Astrocyte of the cerebellum (primary cell): ENCODE measurements at regions not wholly inside any gene's neighbourhood (a gene's known extent, or its start where the extent isn't known, plus 50 kb on each side); places are given as distances from the start of the nearest gene placed in this dataset.

Experiments
- DNase-seq: peaks from one replicate; pipeline ENCODE4 v3.0.0-alpha.2; 2011; ENCODE audit warnings: low read depth
- H3K4me3 ChIP-seq: 2 replicates; pipeline ENCODE4 v1.5.1; 2011; ENCODE audit warnings: mild to moderate bottlenecking, low read depth, low read length, moderate library complexity
- in situ Hi-C: cut with HindIII; loops from 2 replicates; pipeline ENCODE4 v1.10.0; 2017; ENCODE audit warnings: low sequenced_read_pairs
- TF ChIP-seq, protein P1 (sequence below): IDR thresholded peaks from 2 replicates; pipeline ENCODE4 v1.5.1; 2012; ENCODE audit warnings: low read length, low read depth, moderate library complexity, mild to moderate bottlenecking; ENCODE audit errors: missing control alignments

DNA sequence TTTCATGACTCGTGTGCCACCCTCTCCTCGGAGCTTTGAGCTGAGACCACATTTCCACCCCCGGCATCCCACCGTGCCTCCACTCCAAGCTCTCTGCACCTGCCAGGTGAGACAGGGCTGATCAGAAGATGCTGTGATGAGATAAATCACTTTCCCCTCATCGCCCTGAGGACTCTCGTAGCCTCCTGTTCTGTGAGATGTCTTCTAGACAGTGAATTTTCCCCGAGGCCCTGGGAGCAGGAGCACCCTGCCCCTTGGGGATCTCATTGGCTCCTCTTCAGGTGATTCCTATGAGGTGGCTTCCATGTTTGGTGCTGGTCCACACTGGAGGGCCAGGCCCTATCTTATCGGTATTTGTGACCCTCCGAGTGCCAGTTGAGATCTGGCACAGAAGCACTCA, 154.0 kb upstream of the TSHZ3 start:
- no peak for DNase-seq
- H3K4me3 ChIP-seq, result no peak overlapping the region
- TF ChIP-seq, protein P1, sequence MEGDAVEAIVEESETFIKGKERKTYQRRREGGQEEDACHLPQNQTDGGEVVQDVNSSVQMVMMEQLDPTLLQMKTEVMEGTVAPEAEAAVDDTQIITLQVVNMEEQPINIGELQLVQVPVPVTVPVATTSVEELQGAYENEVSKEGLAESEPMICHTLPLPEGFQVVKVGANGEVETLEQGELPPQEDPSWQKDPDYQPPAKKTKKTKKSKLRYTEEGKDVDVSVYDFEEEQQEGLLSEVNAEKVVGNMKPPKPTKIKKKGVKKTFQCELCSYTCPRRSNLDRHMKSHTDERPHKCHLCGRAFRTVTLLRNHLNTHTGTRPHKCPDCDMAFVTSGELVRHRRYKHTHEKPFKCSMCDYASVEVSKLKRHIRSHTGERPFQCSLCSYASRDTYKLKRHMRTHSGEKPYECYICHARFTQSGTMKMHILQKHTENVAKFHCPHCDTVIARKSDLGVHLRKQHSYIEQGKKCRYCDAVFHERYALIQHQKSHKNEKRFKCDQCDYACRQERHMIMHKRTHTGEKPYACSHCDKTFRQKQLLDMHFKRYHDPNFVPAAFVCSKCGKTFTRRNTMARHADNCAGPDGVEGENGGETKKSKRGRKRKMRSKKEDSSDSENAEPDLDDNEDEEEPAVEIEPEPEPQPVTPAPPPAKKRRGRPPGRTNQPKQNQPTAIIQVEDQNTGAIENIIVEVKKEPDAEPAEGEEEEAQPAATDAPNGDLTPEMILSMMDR, result no peak
- in situ Hi-C loops, result no loop called here

DNA sequence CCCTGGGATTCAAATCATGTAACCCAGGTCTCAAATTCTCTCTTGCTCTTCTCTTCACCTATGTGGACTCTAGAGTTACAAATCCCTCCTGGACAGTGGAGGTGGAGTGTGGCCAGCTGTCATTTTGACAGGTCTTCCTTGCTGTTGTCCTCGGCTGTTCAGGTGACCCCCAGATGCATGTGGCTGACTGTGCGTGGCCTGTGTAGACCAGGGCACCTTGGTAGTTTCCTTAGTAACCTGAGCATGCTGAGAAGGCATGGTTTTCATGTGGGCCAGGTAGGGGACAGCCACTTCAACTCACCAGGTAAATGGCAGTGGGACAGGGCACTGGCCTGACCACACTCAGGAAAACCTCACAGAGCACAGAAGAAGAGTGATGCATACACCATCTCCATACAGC, 155.0 kb upstream of the TSHZ3 start:
- no peak overlapping the region for H3K4me3 ChIP-seq
- TF ChIP-seq, protein P1, result no peak
- no peak for DNase-seq
- in situ Hi-C loops, result no loop called here

DNA sequence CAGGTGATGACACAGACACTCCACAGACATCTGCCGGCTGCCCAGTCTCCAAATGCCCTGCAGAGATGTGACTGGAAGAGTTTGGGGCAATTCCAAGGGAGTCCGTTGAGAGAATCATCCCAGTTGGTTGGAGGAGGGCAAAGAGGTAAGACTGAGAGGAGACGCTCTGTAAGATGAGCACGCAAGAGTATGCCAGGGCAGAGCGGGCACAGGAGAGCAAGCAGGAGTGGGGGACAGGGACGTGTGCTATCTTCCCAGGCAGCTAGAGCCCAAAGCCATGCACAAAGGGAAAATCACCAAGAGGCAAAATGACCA, 156.3 kb upstream of the TSHZ3 start:
- in situ Hi-C loops, result no loop called here
- TF ChIP-seq, protein P1, result no peak
- DNase-seq, result no peak
- no peak overlapping the region for H3K4me3 ChIP-seq

DNA sequence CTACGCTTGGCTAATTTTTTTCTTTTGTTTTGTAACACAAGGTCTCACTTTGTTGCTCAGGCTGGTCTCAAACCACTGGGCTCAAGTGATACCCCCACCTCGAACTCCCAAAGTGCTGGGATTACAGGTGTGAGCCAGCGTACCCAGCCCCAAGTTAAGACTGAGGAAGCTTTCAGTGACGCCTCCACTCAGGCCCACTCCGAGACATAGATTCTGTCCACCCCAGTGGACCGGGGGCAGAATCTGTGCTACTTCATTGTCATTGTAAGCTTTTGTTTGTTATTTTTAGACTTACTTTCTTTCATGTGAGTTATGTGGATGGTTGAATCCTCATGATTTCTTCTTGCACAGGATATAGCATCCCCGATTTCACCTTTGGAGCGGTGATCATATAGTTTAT, 156.9 kb upstream of the TSHZ3 start:
- in situ Hi-C loops, result no loop called here
- H3K4me3 ChIP-seq, result no peak overlapping the region
- TF ChIP-seq, protein P1, result no peak
- no peak for DNase-seq

DNA sequence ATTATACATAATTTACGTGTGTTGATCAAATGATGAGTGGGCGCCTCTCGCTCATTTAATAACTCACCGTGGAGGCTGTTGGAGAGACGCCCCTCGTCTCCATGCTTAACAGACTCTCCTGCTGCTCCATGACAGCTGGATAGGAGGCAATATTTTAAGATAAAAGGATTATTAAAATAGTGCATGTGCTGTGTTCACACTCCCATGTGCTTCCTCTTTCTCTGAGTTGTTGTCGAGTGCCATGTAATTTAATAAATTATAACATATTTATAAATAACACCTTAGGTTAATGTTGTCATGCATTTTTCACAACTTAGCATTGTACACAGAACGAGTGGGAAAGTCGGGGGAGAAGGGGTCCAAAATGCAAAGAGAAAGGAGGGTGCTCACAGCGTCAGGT, 161.4 kb upstream of the TSHZ3 start:
- in situ Hi-C loops, result no loop called here
- DNase-seq, result no peak

DNA sequence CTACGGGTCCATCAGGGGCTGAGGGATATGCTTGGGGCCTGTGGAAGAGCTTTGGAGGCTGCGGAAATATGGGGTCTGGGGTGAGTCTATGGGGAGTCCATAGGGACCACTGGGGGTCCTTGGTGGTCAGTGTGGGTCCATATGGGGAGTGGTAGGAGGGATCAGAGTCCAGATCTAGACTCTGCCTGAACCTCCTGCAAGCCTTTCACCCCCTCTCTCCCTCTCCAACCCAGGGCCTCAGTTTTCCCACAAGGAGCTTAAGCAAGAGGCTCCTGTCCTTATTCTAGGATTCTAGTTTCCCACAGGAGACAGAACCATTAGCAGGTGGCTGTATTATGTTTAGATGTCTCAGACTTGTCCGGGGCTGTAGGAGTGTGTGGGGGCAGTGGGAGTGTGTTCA, 161.9 kb upstream of the TSHZ3 start:
- in situ Hi-C loops, result no loop called here
- TF ChIP-seq, protein P1, result no peak

More for the DNA sequence above, 161.4 kb upstream of the TSHZ3 start:
- TF ChIP-seq, protein P1, result no peak
- H3K4me3 ChIP-seq, result no peak overlapping the region

DNA sequence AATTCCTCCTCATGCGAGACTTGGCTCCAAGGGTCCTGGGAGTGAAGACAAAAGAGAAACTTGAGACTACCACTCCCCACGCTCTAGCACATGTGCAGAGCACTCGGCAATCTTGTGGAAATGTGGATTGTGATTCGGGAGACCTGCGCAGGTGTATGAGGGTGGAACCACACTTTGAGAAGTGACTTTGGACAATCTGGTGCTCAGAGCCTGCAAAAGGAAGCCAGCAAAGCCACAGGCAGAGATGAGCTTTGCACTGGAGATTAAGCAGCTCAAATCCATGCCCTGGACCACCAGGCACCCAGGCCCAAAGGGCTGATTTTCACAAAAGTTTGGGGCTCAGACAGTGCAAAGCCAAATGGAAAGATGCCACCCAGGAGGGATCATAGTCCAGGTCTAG, 162.5 kb upstream of the TSHZ3 start:
- H3K4me3 ChIP-seq, result no peak overlapping the region
- in situ Hi-C loops, result no loop called here
- no peak for DNase-seq
- TF ChIP-seq, protein P1, result no peak

More for the DNA sequence above, 161.9 kb upstream of the TSHZ3 start:
- no peak for DNase-seq
- H3K4me3 ChIP-seq, result no peak overlapping the region
